ENCODE measurements at regions not wholly inside any gene's neighbourhood (a gene's known extent, or its start where the extent isn't known, plus 50 kb on each side); places are given as distances from the start of the nearest gene placed in this dataset.

GRCh38 chr15:45855907-45856579, 221.2 kb downstream of the SQOR start:
- CTCF ChIA-PET (ENCODE audit: unreplicated experiment), result no interaction called here

GRCh38 chr15:45857291-45857690, 222.5 kb downstream of the SQOR start:
- H3K36me3 ChIP-seq (ENCODE audit: insufficient read depth, low read length), result no peaks in the 10 kb centered on the region
- H2AFZ ChIP-seq (ENCODE audit: low read length), result no peak overlapping the region
- no peaks in the 10 kb centered on the region for H3K9me3 ChIP-seq (ENCODE audit: low read length)
- H3K9me2 ChIP-seq (ENCODE audit: insufficient read depth, low read length), result no peaks in the 10 kb centered on the region
- intact Hi-C loops (cut with micrococcal nuclease; ENCODE audit: unreplicated experiment), result no loop called here
- DNase-seq (ENCODE audit: low spot score), result no peak
- H4K20me1 ChIP-seq (ENCODE audit: insufficient read depth, low read length), result no peaks in the 10 kb centered on the region
- TF ChIP-seq EZH2phosphoT487 (IDR thresholded peaks at IDR 0.05; ENCODE audit: borderline replicate concordance, low read depth, low read length) (no peak), CTCF (conservative IDR thresholded peaks at IDR 0.05; ENCODE audit: low read length) (no peak)
- no peak overlapping the region for H3K27ac ChIP-seq (ENCODE audit: low read depth, low read length, poor library complexity, severe bottlenecking)
- ChIA-PET POLR2A (interaction anchor here (0.9 kb wide), 1 partner anchor 10 kb away, joined by 3 read pairs; no protein-coding TSS in a partner anchor), CTCF (ENCODE audit: unreplicated experiment) (no interaction called here)
- H3K4me3 ChIP-seq (ENCODE audit: low read depth, low read length, poor library complexity, severe bottlenecking), result no peak overlapping the region
- H3K4me1 ChIP-seq (ENCODE audit: insufficient read depth, low read length, poor library complexity, severe bottlenecking), result no peaks in the 10 kb centered on the region
- H3K4me2 ChIP-seq (ENCODE audit: low read length), result no peak overlapping the region
- H3K79me2 ChIP-seq (ENCODE audit: insufficient read depth, low read depth, low read length), result no peaks in the 10 kb centered on the region
- BruUV-seq (replicated peaks), result no TSS peak

More at GRCh38 chr15:45855907-45856579, 221.2 kb downstream of the SQOR start:
- Histone ChIP-seq H3K27ac (ENCODE audit: low read depth, low read length, poor library complexity, severe bottlenecking) (no peak overlapping the region), H4K20me1 (ENCODE audit: insufficient read depth, low read length) (no peaks in the 10 kb centered on the region), H3K4me3 (ENCODE audit: low read depth, low read length, poor library complexity, severe bottlenecking) (no peak overlapping the region), H3K79me2 (ENCODE audit: insufficient read depth, low read depth, low read length) (no peaks in the 10 kb centered on the region), H3K4me2 (ENCODE audit: low read length) (no peak overlapping the region), H3K9me3 (ENCODE audit: low read length) (no peaks in the 10 kb centered on the region), H3K36me3 (ENCODE audit: insufficient read depth, low read length) (no peaks in the 10 kb centered on the region), H2AFZ (ENCODE audit: low read length) (no peak overlapping the region), H3K9me2 (ENCODE audit: insufficient read depth, low read length) (no peaks in the 10 kb centered on the region), H3K4me1 (ENCODE audit: insufficient read depth, low read length, poor library complexity, severe bottlenecking) (no peaks in the 10 kb centered on the region)
- intact Hi-C loops (cut with micrococcal nuclease; ENCODE audit: unreplicated experiment), result no loop called here
- POLR2A ChIA-PET, result interaction anchor here (0.6 kb wide), 1 partner anchor 51 kb away, joined by 3 read pairs; no protein-coding TSS in a partner anchor
- DNase-seq (ENCODE audit: low spot score), result no peak
- no peak for TF ChIP-seq EZH2phosphoT487 (IDR thresholded peaks at IDR 0.05; ENCODE audit: borderline replicate concordance, low read depth, low read length)
- BruUV-seq (replicated peaks), result no TSS peak

GRCh38 chr15:45858491-45858890, 223.7 kb downstream of the SQOR start:
- intact Hi-C loops (cut with micrococcal nuclease; ENCODE audit: unreplicated experiment), result no loop called here
- H3K27ac ChIP-seq (ENCODE audit: low read depth, low read length, poor library complexity, severe bottlenecking), result no peak overlapping the region
- H4K20me1 ChIP-seq (ENCODE audit: insufficient read depth, low read length), result no peaks in the 10 kb centered on the region
- H3K9me3 ChIP-seq (ENCODE audit: low read length), result no peaks in the 10 kb centered on the region
- H3K4me1 ChIP-seq (ENCODE audit: insufficient read depth, low read length, poor library complexity, severe bottlenecking), result no peaks in the 10 kb centered on the region
- H3K9me2 ChIP-seq (ENCODE audit: insufficient read depth, low read length), result no peaks in the 10 kb centered on the region
- no peaks in the 10 kb centered on the region for H3K79me2 ChIP-seq (ENCODE audit: insufficient read depth, low read depth, low read length)
- POLR2A ChIA-PET, result interaction anchor here (0.9 kb wide), 1 partner anchor 8 kb away, joined by 3 read pairs; no protein-coding TSS in a partner anchor
- H2AFZ ChIP-seq (ENCODE audit: low read length), result no peak overlapping the region
- H3K36me3 ChIP-seq (ENCODE audit: insufficient read depth, low read length), result no peaks in the 10 kb centered on the region
- TF ChIP-seq CTCF (conservative IDR thresholded peaks at IDR 0.05; ENCODE audit: low read length) (no peak), EZH2phosphoT487 (IDR thresholded peaks at IDR 0.05; ENCODE audit: borderline replicate concordance, low read depth, low read length) (no peak)
- H3K4me3 ChIP-seq (ENCODE audit: low read depth, low read length, poor library complexity, severe bottlenecking), result no peak overlapping the region
- no TSS peak for BruUV-seq (replicated peaks)
- no peak overlapping the region for H3K4me2 ChIP-seq (ENCODE audit: low read length)
- CTCF ChIA-PET (ENCODE audit: unreplicated experiment), result no interaction called here
- DNase-seq (ENCODE audit: low spot score), result no peak

Measured in OCI-LY7 (cell line).